ENCODE measurements at regions not wholly inside any gene's neighbourhood (a gene's known extent, or its start where the extent isn't known, plus 50 kb on each side); places are given as distances from the start of the nearest gene placed in this dataset.

GRCh38 chr2:183463821-183464220, 339.6 kb downstream of the NUP35 start (continued):
- TF ChIP-seq CREB3 (tag; conservative IDR thresholded peaks at IDR 0.05; ENCODE audit: low read depth) (no peak), PHF20 (IDR thresholded peaks at IDR 0.05; ENCODE audit: partially characterized antibody) (no peak), HMBOX1 (IDR thresholded peaks at IDR 0.05) (no peak), RFX7 (CRISPR knock-in tag; IDR thresholded peaks at IDR 0.05) (no peak)

- Histone ChIP-seq H4K20me1 (replicated peaks; ENCODE audit: control insufficient read depth, insufficient read depth, low read length) (no peaks in the 10 kb centered on the region), H3K27ac (ENCODE audit: extremely low read depth, low read depth, low read length) (no peak overlapping the region), H2AFZ (ENCODE audit: low read depth, low read length) (no peak overlapping the region), H3K27me3 (ENCODE audit: control insufficient read depth in 2 of 2, insufficient read depth in 2 of 2, low read length in 2 of 2) (no peaks in the 10 kb centered on the region), H3K4me1 (replicated peaks in 1 of 2; ENCODE audit: control insufficient read depth in 2 of 2, insufficient read depth in 2 of 2, low read length in 2 of 2) (no peaks in the 10 kb centered on the region), H3K9ac (ENCODE audit: insufficient read depth in 1 of 2, low read depth in 2 of 2, low read length in 2 of 2) (no peak overlapping the region), H3K79me2 (ENCODE audit: control insufficient read depth, insufficient read depth, low read length) (no peaks in the 10 kb centered on the region), H3K36me3 (ENCODE audit: control insufficient read depth, insufficient read depth, low read length) (no peaks in the 10 kb centered on the region), H3K4me3 (no peak overlapping the region), H3K4me2 (ENCODE audit: insufficient read depth, low read length) (no peak overlapping the region), H3K9me3 (replicated peaks; ENCODE audit: control insufficient read depth, insufficient read depth, low read depth, low read length) (no peaks in the 10 kb centered on the region), H3K9me1 (ENCODE audit: control insufficient read depth, insufficient read depth, low read length) (no peaks in the 10 kb centered on the region)
- in situ Hi-C loops (cut with MboI) (no loop called here), intact Hi-C loops (cut with micrococcal nuclease) (no loop called here)
- CTCF ChIA-PET (ENCODE audit: low intra/inter-chr PET ratio): no interaction called here
- DNase-seq (ENCODE audit: extremely low read depth in 1 of 4, low spot score in 3 of 4): no peak
- POLR2A ChIA-PET: no interaction called here
- ATAC-seq: no peak
- BruUV-seq (replicated peaks): no TSS peak
- FAIRE-seq: no peak
- no peak for TF ChIP-seq MBD2 (IDR thresholded peaks at IDR 0.05; ENCODE audit: borderline replicate concordance, low read depth)
- TF ChIP-seq SPI1 (IDR thresholded peaks at IDR 0.05; ENCODE audit: borderline replicate concordance, low read depth, low read length): no peak
- no peak for TF ChIP-seq MYC (IDR thresholded peaks at IDR 0.05; ENCODE audit: low read depth, low read length)
- no peak for TF ChIP-seq MYC (CRISPR knock-in tag; IDR thresholded peaks at IDR 0.05; ENCODE audit: borderline replicate concordance, low read depth)
- TF ChIP-seq ETV5 (CRISPR knock-in tag; IDR thresholded peaks at IDR 0.05; ENCODE audit: low read depth): no peak
- TF ChIP-seq CCAR2 (IDR thresholded peaks at IDR 0.05; ENCODE audit: low read depth, low read length): no peak
- TF ChIP-seq PTBP1 (IDR thresholded peaks at IDR 0.05; ENCODE audit: low read depth, low read length): no peak
Measured at GRCh38 chr2:183465048-183465447, 340.8 kb downstream of the NUP35 start.
